SK-N-SH treated with all-trans-retinoic acid at 6 μM for 48 hours (cell line): ENCODE measurements at regions not wholly inside any gene's neighbourhood (a gene's known extent, or its start where the extent isn't known, plus 50 kb on each side); places are given as distances from the start of the nearest gene placed in this dataset.

ENCODE experiments used
- ARNTL ChIP-seq: fragments of 450-650 bp; formaldehyde crosslinking; IDR thresholded peaks from 2 replicates; pipeline ENCODE4 v1.5.0; 2020; ENCODE audit warnings: low read depth, mild to moderate bottlenecking, moderate library complexity, borderline replicate concordance
- PATZ1 ChIP-seq: fragments of 250-450 bp; sonication (Bioruptor Pico); IDR thresholded peaks from 2 replicates; pipeline ENCODE4 v1.8.0; 2020; ENCODE audit warnings: mild to moderate bottlenecking, moderate library complexity, borderline replicate concordance
- ZFP3 ChIP-seq: fragments of 250-450 bp; sonication (Bioruptor Pico); IDR thresholded peaks from 2 replicates; pipeline ENCODE4 v1.5.0; 2020; ENCODE audit warnings: mild to moderate bottlenecking, moderate library complexity
- TF ChIP-seq, protein P1 (sequence below): fragments of 250-450 bp; sonication (Bioruptor Pico); IDR thresholded peaks from 2 replicates; pipeline ENCODE4 v1.5.1; 2021; ENCODE audit warnings: mild to moderate bottlenecking, moderate library complexity

DNA sequence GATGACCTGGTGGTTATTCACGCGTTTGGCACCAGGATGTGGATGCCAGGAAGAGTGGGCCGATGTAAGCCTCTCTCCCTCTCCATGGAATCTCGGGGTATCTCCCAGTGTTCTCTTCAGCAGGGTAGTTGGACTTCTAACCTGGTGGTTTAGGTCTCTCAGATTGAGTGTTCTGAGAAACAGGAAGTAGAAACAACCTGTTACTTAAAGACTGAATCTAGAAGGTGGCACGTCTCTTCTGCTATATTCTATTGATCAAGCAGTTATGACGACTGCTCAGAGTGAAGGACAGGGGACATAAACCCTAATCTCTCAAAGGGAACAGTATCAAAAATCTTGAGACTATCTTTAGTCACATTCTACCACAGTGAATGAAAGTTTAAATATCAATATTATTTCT is 918.7 kb upstream of the PIK3C3 start:
- TF ChIP-seq ZFP3 (CRISPR knock-in tag) (no peak), PATZ1 (CRISPR knock-in tag) (no peak), ARNTL (no peak)
- TF ChIP-seq, protein P1, sequence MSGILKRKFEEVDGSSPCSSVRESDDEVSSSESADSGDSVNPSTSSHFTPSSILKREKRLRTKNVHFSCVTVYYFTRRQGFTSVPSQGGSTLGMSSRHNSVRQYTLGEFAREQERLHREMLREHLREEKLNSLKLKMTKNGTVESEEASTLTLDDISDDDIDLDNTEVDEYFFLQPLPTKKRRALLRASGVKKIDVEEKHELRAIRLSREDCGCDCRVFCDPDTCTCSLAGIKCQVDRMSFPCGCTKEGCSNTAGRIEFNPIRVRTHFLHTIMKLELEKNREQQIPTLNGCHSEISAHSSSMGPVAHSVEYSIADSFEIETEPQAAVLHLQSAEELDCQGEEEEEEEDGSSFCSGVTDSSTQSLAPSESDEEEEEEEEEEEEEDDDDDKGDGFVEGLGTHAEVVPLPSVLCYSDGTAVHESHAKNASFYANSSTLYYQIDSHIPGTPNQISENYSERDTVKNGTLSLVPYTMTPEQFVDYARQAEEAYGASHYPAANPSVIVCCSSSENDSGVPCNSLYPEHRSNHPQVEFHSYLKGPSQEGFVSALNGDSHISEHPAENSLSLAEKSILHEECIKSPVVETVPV (CRISPR knock-in tag): no peak
